HEK293 (cell line): ENCODE measurements at regions not wholly inside any gene's neighbourhood (a gene's known extent, or its start where the extent isn't known, plus 50 kb on each side); places are given as distances from the start of the nearest gene placed in this dataset.

Experiments used
- CTCF ChIP-seq: fragments of 450-650 bp; formaldehyde crosslinking; IDR thresholded peaks from 2 replicates; pipeline ENCODE4 v1.5.1; 2016; ENCODE audit warnings: missing biosample characterization, missing genetic modification characterization
- SCRT1 ChIP-seq: fragments of 450-650 bp; formaldehyde crosslinking; IDR thresholded peaks from 2 replicates; pipeline ENCODE4 v1.5.1; 2016; ENCODE audit warnings: missing biosample characterization, missing genetic modification characterization, borderline replicate concordance
- SP2 ChIP-seq: fragments of 450-650 bp; formaldehyde crosslinking; IDR thresholded peaks from 2 replicates; pipeline ENCODE4 v1.5.1; 2016; ENCODE audit warnings: missing biosample characterization, missing genetic modification characterization
- ZNF274 ChIP-seq, 2 experiments: fragments of 200-500 bp in 1 of 2; fragments of 450-650 bp in 1 of 2; sonication (Bioruptor generic) in 1 of 2; formaldehyde crosslinking in 1 of 2; IDR thresholded peaks; 2 replicates each; pipeline versions ENCODE4 v1.5.1 to v1.6.1; 2014 to 2016; ENCODE audit warnings: borderline replicate concordance in 1 of 2, inconsistent platforms in 1 of 2, low read length in 1 of 2, missing biosample characterization in 1 of 2, missing genetic modification characterization in 1 of 2
- ZNF416 ChIP-seq: fragments of 450-650 bp; formaldehyde crosslinking; IDR thresholded peaks from 2 replicates; pipeline ENCODE4 v1.5.1; 2016; ENCODE audit warnings: missing biosample characterization, missing genetic modification characterization
- ZNF776 ChIP-seq: fragments of 450-650 bp; formaldehyde crosslinking; IDR thresholded peaks from 2 replicates; pipeline ENCODE4 v1.5.0; 2017; ENCODE audit warnings: missing biosample characterization, missing genetic modification characterization, borderline replicate concordance
- TF ChIP-seq, protein P1 (sequence below): fragments of 450-650 bp; formaldehyde crosslinking; IDR thresholded peaks from 2 replicates; pipeline ENCODE4 v1.5.1; 2017; ENCODE audit warnings: missing biosample characterization, missing genetic modification characterization

GRCh38 chr2:10502803-10503107, 54.6 kb upstream of the ODC1 start:
- TF ChIP-seq CTCF = no peak
- TF ChIP-seq, protein P1, sequence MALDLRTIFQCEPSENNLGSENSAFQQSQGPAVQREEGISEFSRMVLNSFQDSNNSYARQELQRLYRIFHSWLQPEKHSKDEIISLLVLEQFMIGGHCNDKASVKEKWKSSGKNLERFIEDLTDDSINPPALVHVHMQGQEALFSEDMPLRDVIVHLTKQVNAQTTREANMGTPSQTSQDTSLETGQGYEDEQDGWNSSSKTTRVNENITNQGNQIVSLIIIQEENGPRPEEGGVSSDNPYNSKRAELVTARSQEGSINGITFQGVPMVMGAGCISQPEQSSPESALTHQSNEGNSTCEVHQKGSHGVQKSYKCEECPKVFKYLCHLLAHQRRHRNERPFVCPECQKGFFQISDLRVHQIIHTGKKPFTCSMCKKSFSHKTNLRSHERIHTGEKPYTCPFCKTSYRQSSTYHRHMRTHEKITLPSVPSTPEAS (tag by site-specific recombination) = no peak
- TF ChIP-seq SP2 (tag by site-specific recombination) = no peak
- no peak for TF ChIP-seq ZNF274 (IDR thresholded peaks at IDR 0.05; ENCODE audit: low read length)
- TF ChIP-seq ZNF274 (tag by site-specific recombination; IDR thresholded peaks at IDR 0.05; ENCODE audit: borderline replicate concordance) = no peak
- no peak for TF ChIP-seq ZNF776 (tag by site-specific recombination)
- no peak for TF ChIP-seq ZNF416 (tag by site-specific recombination)
- TF ChIP-seq SCRT1 = no peak
